DMS 273 treated with DMSO at 0.1 percent for 48 hours (cell line): ENCODE measurements at regions not wholly inside any gene's neighbourhood (a gene's known extent, or its start where the extent isn't known, plus 50 kb on each side); places are given as distances from the start of the nearest gene placed in this dataset.
"Not testable (repeated sequence)": the region's sequence is repeated elsewhere in the genome, so short reads cannot be mapped to it uniquely, and the experiment has no call there.

Experiments
- DNase-seq: peaks from one replicate; lab custom pipeline; 2025; lab: John Stamatoyannopoulos, UW

DNA sequence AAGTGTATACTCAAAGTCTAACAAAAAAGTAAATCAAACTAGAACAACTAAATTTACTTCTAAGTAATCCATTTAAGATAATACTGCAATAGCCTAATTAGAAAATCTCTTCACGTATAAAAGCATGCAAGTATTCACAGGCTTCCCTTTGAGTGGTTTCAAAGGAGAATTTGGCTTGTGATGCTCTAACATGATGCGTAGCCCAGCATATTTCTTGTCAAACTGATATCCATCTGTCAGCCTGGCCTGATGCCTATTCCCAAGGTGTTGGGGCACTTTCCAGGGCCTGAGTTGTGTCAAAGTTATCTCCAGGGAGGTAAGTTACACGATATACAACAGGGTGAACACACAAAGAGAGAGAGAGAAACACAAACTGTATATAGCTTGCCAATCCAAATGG lies 287.0 kb upstream of the MAGEB18 start:
- no peak for DNase-seq

DNA sequence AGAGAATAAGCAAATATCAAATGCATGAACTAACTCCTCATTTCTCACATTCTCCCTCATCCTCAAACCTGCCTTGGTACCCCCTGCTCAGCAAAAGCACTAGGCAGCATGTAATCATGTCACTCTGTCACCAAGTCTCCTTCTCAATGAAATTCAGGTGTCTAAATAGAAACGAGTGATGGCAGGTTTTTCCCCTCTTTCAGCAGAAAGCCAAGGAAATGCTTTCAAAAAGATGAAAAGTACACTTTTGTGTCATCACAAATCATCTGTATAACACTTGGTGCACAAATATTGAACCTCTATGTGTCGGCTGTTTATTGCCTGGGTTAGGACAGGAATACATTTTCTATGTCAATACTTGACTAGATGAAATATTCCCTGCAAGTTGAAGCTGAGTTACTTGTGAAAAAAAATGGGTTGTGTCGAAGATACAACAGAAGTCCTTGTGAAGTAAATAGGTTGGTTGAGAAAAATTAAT lies 285.1 kb upstream of the MAGEB18 start:
- no peak for DNase-seq

DNA sequence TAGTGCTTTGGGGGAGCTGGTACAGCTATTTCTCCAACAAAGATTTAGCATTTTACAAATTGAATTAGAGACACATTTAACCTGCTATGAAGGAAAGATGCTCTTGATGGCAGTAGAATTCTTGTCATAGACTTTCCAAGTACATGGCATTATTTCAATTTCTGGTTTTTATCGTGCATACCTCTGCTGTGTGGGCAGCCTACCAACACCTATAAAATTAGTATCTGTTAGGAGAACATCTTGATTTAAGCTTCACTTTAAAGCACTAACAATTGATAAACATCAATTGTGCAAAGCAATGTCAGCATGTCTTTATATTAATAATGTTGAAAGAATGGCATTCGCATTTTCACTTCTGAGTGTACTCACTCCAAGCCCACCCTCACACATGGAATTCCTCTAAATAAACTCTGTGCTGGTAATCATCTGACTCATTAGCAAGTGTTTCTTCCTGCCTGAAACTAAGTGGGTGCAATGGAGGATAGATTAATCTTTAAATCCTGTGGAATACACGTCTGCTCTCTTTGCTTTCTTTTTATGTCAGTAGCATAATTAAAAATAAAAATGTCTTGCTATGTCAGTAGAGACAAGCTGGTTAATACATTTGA lies 279.8 kb upstream of the MAGEB18 start:
- DNase-seq, result no peak

DNA sequence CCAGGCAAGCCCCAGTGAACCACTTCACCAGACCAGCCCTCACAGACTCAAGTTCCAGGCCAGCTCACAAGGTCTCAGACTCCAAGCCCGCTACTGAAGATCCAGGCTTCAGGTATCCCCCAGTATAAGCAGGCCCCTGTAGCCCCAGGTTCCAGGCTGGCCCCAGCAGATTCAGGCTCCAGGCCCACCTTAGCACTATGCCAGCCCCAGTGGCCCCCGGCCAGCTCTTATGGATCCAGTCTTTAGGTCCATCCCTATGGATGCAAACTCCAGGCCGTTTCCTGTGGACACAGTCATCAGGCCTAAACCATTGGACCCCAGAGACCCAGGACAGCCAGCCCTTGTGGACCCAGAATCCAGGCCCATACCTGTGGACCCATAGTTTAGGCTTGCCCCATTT lies 277.8 kb upstream of the MAGEB18 start:
- DNase-seq, result no peak

DNA sequence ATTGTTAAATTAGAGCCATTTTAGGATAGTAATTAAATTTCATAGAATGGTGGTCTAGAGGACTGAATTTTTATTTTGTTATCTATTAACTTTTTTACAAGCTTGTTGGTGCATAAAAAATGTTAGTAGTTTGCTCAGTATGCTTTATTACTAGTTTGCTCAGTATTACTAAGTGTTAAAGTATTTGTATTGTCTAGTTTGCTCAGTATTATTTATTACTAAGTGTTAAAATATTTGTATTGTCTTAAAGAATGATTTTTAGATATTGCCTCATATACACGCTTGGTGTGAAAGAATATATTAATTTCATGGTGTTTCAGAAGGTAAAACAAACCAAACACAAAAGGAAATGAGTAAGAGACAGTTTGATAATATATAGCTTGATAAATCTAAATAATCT lies 268.4 kb upstream of the MAGEB18 start:
- no peak for DNase-seq

DNA sequence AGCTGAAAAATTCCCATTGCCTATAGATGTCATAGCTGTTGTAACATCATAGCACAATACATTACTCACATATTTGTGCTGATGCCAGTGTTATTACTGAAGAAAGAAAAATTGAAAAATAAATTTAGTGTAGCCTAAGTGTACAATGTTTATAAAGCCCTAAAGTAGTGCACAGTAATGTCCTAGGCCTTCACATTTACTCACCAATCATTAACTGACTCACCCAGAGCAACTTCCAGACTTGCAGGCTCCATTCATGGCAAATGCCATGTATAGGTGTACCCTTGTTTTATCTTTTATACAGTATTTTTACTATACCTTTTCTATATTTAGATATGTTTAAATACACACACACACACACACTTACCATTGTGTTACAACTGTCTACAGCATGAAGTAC lies 265.4 kb upstream of the MAGEB18 start:
- DNase-seq, result no peak

DNA sequence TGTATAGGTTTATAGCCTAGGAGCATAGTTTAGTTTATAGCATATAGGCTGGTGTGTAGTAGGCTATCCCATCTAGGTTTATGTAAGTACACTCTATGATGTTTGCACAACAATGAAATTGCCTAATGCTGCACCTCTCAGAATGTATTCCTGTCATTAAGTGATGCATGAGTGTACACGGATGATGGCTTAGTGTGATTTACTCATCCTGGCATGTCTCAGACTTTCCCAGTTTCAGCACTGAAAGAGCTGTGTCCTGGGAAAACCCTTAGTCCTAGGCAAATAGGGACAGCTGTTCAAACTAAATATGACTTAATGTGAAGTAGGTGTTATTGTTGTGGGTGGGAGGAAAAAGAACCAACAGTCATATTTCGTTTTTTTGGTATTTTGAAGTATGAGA lies 264.9 kb upstream of the MAGEB18 start:
- no peak for DNase-seq

DNA sequence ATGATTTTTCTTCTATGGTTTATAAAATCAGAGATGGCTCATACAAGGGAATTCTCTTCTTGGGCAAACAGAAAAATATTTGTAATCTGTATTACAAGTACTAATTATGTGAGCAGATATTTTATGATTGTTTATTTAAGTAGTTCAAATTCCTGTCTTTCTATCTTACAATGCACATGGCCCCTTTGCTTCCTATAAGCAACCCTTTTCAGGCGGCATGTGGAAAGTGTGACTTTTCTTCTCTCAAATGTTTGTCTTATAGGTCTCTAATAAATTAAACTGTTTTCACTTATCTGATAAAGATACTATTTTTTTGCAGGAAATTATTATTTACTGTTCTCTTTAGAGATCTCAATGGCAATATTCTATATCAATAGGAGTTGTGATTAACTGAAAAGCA lies 259.3 kb upstream of the MAGEB18 start:
- no peak for DNase-seq

DNA sequence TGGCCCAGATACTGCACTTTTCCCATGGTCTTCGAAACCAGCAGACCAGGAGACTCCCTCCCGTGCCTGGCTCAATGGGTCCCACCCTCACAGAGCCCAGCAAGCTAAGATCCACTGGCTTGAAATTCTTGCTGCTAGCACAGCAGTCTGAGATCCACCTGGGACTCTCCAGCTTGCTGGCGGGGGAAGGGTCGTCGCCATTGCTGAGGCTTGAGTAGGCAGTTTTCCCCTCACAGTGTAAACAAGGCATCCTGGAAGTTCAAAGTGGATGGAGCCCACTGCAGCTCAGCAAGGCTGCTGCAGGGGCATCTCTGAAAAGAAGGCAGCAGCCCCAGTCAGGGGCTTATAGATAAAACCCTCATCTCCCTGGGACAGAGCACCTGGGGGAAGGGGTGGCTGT lies 255.6 kb upstream of the MAGEB18 start:
- not testable (repeated sequence) for DNase-seq

DNA sequence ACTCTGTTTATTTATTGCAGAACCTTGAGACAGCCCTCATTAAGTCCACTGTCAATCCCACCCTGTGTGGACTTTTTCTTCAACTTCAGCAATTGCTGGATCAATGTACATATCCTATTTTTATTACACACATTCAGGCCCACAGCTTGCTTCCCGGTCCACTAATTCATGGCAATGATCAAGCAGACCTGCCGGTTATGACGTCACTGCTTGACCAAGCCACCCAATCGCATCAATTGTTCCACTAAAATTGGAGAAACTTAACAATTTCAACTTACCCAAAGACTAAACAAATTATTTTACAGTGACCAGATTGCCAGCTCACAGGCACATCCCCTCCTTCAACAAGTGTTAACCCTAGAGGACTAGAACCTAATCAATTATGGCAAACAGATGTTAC lies 240.4 kb upstream of the MAGEB18 start:
- no peak for DNase-seq

DNA sequence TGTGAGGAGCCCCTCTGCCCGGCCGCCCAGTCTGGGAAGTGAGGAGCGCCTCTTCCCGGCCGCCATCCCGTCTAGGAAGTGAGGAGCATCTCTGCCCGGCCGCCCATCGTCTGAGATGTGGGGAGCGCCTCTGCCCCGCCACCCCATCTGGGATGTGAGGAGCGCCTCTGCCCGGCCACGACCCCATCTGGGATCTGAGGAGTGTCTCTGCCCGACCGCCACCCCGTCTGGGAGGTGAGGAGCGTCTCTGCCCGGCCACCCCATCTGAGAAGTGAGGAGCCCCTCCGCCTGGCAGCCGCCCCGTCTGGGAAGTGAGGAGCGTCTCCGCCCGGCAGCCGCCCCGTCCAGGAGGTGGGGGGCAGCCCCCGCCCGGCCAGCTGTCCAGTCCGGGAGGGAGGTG lies 232.4 kb upstream of the MAGEB18 start:
- not testable (repeated sequence) for DNase-seq

DNA sequence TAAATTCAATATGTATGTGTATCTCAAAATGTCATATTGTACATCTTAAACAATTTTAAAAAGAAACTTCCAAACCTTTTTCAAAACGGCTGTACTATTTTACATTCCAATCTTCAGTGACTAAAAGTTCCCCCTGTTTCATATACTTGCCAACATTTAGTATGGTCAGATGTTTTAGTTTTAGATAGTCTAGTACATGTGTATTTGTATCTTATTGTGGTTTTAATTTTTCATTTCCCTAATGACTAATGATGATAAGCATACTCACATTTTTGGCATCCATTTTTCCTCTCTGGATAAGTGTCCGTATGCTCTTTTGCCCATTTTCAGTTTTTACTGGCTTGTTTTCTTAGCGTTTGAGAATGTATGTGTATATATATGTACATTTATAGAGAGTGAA lies 212.2 kb upstream of the MAGEB18 start:
- DNase-seq, result no peak

DNA sequence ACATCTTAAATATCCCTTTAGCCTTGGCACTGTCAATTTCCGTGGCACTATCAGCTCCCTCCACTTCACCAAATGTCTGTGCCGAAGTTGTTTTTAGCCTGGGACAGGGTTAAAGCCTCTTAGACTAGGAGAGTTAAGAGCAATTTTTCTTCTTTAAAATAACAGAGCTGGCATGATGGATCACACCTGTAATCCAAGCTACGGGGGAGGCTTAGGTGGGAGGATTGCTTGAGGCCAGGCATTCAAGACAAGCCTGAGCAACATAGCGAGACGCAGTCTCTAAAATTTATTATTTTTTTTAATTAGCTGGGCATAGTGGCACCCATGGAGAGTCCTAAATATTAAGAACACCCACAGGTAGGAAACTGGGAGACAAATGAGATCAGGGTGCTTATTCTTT lies 209.8 kb upstream of the MAGEB18 start:
- DNase-seq, result no peak

DNA sequence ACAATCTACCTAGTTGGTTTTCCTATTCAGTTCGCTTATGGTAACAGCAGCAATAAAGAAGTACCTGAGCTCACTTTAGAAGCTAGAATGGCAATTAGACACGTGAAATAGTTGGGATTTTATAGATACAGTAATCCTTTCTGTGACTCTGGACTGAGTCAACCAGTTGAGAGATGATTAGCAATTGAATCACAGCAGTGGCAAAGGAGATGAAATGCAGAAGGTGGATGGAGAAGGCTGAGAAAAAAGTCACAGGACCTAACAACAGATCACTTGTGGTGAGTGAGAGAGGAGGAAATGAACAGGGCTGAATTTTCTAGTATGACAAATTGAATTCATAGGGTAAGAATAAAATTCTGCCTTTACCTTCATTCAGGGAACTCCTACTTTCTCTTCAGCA lies 197.1 kb upstream of the MAGEB18 start:
- DNase-seq, result no peak

DNA sequence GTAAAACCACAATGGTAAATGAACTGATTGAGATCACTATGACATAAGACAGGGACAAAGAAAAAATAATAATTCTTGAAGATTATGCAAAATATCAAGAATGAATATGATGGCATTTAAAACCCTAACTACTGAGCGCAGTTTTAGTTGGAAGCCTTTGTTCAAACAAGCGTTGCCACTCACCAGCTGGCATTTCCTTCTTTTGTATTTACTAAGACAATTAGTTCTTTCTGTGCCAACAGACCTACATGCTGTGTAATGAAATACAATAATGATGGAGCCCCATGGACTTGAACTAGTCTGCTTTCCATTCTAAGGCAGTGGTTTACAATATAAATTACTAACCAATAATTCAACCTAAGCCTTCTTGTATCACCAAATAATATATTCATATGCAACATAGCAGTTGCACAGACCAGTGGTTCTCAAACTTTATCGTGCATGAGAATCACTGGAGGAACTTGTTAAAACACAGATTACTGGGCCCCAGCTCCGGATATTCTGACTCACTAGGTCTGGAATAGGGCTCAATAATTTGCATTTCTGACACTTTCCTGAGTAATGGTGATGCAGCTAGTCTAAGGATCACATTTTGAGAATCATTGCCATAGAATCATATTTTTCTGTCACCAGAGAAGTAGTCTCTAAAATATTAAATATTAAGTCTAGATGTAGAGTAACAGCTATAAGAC lies 196.4 kb upstream of the MAGEB18 start:
- no peak for DNase-seq

DNA sequence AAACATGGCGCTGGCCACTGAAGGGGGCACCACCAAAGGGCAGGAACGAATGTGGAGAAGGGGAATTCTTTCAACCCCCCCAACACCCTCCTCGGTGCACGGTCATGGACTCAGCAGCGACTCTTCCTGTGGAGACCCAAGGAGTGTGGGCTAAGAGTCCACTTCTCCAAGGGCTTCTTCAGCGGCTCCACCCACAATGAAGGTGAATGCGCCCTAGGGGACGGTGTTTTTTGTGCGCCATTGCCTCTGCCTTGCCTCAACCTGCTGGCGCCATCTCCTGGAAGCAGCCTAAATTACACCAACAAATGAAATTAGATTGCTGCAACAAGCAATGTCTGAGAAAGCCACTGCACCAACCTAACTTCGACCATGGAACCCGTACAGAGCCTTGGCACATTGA lies 169.2 kb upstream of the MAGEB18 start:
- no peak for DNase-seq

DNA sequence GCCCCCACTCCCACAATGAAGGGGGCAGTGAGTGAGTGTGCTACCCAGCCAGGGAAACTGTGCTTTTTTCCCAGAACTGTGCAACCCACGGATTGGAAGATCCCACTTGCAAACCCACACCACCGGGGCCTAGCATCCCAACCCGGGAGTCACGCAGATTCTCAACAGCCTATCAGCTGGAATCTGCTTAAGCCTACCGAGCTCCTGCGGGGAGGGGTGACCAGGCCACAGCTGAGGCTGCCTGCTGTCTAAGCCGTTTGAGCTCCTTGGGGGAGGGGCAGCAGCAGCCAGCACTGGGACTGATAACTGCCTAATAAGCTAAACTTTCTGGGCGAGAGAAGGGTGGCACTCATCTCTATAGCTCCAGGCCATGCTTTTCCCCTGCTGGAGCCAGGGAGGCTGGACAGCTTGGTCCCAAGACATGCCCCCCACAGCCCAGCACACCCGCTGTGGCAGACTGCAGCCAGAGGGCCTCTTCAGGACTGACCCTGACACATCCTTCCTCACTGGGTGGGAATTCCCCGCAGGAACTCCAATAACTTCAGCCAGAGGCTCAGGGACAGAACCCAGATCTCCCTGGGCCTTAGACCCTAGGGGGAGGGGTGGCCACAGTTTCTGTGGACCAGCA lies 161.3 kb upstream of the MAGEB18 start:
- no peak for DNase-seq

DNA sequence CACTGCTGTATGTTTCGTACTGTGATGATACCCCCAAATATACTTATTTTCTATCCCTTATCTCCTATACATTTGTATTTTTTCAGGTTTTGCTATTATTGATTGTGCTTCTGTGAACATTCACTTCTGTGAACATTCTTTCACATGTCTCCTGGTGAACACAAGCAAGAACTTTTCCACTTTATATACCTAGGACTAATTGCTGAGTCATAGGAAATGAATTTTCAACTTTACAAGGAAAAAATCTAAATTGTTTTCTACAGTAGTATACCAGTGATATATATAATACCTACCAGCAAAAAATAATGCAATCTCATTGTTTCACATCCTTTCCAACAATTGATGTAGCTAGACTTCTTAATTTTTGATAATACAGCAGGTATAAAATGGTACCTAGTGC lies 139.5 kb upstream of the MAGEB18 start:
- DNase-seq, result no peak

DNA sequence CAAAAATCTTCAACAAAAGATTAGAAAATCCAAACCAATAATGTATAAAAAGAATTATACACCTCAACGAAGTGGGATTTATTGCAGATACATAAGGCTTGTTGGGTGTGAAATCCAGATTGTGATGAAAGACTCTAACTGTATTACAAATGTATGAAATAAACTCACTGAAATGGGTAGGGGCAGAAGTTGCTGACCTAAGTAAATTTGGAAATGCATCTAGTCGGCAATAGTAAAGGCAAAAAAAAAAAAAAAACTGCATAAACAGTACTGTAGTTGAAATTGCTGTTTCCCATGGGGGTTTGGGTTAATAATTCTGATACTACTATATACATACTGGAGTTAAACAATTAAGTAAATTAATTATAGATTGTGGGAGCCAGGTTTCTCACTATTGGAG lies 130.7 kb upstream of the MAGEB18 start:
- no peak for DNase-seq

DNA sequence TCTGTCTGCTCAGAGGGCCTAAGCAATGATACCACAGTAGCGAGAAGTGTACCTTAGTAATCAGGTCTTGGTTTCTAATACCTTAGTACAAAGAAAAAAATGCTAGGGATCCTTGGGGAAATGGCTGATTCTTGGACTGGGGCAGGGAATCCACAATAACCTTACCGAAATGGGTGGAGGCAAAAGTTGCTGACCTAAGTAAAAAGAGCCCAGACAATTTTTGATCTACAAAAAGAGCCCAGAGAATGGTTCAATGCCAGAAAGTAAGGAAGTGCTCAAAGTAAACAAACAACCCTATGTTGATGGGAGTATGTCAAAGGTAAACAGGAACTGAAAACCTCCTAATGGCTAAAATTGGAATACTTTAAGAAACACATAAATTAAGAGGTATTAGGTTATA lies 130.1 kb upstream of the MAGEB18 start:
- no peak for DNase-seq

DNA sequence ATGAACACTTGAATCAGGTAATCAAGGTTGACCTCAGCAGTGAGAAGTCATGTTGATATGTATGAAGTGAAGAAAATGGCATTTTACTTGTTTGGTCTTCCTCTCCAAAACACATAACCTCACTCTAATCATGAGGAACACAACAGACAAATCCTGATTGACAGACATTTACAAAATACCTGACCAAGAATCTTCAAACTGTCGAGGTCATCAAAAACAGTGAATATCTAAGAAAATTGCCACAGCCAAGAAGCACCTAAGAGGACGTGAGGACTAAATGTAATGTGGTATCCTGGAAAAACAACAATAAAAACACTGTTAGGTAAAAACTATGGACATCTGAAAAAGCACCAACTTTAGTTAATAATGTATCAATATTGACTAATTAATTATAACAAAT lies 129.5 kb upstream of the MAGEB18 start:
- no peak for DNase-seq

DNA sequence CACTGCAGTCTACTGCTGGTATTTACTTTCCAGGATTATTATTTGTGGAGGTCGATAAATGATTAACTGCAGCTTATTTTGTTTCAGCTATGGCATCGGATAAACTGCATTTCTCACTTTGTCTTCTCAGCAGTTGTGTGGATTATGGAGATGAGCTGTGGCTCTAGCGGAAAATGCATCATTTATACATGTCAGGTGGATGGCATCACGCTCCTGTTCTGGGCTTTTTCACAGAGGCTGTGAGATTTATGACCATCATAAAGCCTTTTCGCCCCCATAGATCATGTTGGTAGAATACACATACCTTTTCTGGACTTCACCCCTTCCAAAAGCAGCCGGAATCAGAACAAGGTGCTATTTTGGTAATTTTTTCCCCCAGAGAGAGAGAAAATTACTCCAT lies 118.8 kb upstream of the MAGEB18 start:
- no peak for DNase-seq

DNA sequence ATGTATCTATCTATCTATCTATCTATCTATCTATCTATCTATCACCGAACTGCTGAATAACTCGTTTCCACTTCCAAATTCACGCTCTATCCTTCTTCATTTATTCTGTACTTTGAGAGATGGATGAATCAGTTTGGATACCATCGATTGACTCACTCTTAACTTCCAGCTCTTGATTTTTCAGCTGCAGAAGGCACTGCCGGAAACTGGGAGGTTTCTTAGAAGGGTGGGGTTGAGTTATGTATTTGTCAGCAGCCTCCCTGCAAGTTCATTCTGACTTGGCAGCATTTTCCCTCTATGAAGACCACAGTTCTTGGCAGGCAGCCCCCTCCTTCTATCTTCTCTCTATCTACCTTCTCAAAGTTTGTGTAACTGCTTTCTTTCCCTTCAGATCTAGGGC lies 112.0 kb upstream of the MAGEB18 start:
- DNase-seq, result no peak
